ENCODE measurements at regions not wholly inside any gene's neighbourhood (a gene's known extent, or its start where the extent isn't known, plus 50 kb on each side); places are given as distances from the start of the nearest gene placed in this dataset.

DNA sequence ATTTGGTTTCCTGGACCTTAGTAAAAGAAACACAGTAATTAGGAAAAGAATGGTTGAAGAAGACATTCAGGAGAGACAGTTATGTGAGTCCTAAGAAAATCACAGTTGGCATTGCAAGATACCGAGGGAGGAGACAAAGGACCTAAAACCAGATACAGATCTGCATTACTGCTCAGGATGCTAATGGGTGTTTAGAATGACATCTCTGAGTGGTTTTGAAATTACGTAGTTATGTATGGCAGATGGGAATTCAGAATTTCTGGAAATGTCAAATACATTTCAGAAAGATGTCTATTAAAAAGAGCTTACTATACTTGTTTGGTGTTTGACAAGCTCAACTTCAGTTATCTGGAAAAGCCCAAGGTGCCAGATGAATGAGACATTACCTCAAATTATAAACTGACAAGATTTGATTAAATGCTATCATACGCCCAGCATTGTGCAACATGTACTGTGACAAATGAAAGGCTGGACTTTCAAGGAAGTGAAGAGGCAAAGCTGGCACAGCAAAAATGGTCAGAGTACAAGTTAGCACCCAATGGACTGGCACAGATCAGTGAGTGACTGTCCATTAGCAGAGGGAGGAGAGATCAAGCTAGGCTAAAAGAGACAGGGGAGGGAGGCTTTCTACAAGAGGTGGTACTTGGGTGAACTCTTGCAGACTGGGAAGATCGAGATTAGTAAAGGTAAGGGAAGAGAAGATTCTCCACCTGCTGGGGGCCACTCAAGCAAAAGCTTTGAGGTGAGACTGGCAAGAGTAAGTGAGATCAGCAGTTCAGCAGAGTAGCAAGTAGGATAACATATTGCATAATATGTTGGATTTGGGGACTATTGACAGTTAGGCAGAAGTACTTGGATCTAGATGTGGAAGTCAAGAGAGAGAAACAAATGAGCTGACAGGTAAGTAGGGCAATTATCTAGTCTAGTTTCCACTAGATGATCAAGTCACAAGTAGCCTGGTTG, 168.9 kb downstream of the CYRIA start:
- no peaks in the 10 kb centered on the region for H3K36me3 ChIP-seq (ENCODE audit: control insufficient read depth in 2 of 2, insufficient read depth in 1 of 2, low read length in 2 of 2)
- no peak overlapping the region for H3K4me3 ChIP-seq (ENCODE audit: low read depth, low read length)
- ChIA-PET POLR2A (no interaction called here), CTCF (interaction anchor here (0.7 to 1.0 kb wide), 2 partner anchors 10 to 1551 kb away, joined by 3 read pairs; no protein-coding TSS in a partner anchor)
- no peak overlapping the region for H3K27ac ChIP-seq (ENCODE audit: extremely low read depth, low read depth, low read length)
- no peak for TF ChIP-seq ZNF391 (tag by site-specific recombination; IDR thresholded peaks at IDR 0.05; ENCODE audit: borderline replicate concordance, low read depth)
- H3K9me3 ChIP-seq (ENCODE audit: control insufficient read depth, insufficient read depth, low read depth, low read length) = no peaks in the 10 kb centered on the region
- H3K4me1 ChIP-seq (ENCODE audit: control insufficient read depth, insufficient read depth, low read length) = no peaks in the 10 kb centered on the region

DNA sequence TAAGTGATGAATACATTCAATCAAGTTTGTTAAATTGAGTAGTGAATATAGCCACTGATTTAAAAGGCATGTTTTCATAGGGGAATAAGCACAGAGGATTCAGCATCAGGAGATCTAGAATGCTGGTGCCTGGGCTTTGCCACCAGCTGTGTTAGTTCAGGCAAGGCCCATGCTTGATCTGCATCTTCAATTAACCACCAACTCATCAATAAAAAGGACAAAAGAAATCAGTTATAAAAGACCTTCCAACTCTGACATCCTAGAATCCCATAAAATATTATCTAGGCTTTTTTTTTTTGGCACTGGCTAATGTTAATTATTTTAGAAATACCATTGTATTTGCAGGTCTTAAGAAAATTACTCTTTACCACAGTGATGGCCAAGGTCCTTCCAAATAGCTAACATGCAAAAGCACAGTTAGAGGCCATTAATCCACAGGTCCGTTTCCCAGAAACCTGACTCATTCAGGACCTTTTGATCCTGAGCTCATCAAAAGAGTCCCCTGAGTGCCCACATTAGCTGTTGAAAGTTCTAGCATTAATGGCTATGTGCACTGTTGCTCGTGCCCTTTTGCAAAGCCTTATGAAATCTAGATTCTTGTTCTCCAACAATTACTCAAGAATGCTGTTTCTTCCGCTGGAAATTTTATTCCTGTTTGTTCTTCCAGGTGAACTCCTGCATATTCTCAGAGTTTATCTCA, 170.0 kb downstream of the CYRIA start:
- H3K4me1 ChIP-seq (ENCODE audit: control insufficient read depth, insufficient read depth, low read length) = no peaks in the 10 kb centered on the region
- no peaks in the 10 kb centered on the region for H3K9me3 ChIP-seq (ENCODE audit: control insufficient read depth, insufficient read depth, low read depth, low read length)
- no peak overlapping the region for H3K4me3 ChIP-seq (ENCODE audit: low read depth, low read length)
- TF ChIP-seq ZNF843 (tag by site-specific recombination; IDR thresholded peaks at IDR 0.05) (no peak), ZNF677 (tag by site-specific recombination; IDR thresholded peaks at IDR 0.05) (no peak), ZNF202 (tag by site-specific recombination; IDR thresholded peaks at IDR 0.05; ENCODE audit: borderline replicate concordance) (no peak), ZNF792 (tag by site-specific recombination; IDR thresholded peaks at IDR 0.05) (no peak), ZNF433 (tag by site-specific recombination; IDR thresholded peaks at IDR 0.05; ENCODE audit: low read depth) (no peak), ELK4 (IDR thresholded peaks at IDR 0.05; ENCODE audit: borderline replicate concordance, low read depth, low read length) (no peak), ZBTB48 (tag by site-specific recombination; IDR thresholded peaks at IDR 0.05) (no peak), ZNF146 (tag by site-specific recombination; IDR thresholded peaks at IDR 0.05) (no peak)
- CTCF ChIA-PET = no interaction called here
- no peak overlapping the region for H3K27ac ChIP-seq (ENCODE audit: extremely low read depth, low read depth, low read length)
- POLR2A ChIA-PET = no interaction called here
- H3K36me3 ChIP-seq (ENCODE audit: control insufficient read depth in 2 of 2, insufficient read depth in 1 of 2, low read length in 2 of 2) = no peaks in the 10 kb centered on the region

- Histone ChIP-seq H3K27ac (ENCODE audit: extremely low read depth, low read depth, low read length) (no peak overlapping the region), H3K9me3 (ENCODE audit: control insufficient read depth, insufficient read depth, low read depth, low read length) (no peaks in the 10 kb centered on the region), H3K36me3 (ENCODE audit: control insufficient read depth in 2 of 2, insufficient read depth in 1 of 2, low read length in 2 of 2) (no peaks in the 10 kb centered on the region), H3K4me1 (ENCODE audit: control insufficient read depth, insufficient read depth, low read length) (no peaks in the 10 kb centered on the region), H3K4me3 (ENCODE audit: low read depth, low read length) (no peak overlapping the region)
- ChIA-PET CTCF (interaction anchor here (1.1 kb wide), 1 partner anchor 551 kb away, joined by 4 read pairs; no protein-coding TSS in a partner anchor), POLR2A (no interaction called here)
- TF ChIP-seq ZEB2 (tag by site-specific recombination; IDR thresholded peaks at IDR 0.05) (no peak), ZNF416 (tag by site-specific recombination; IDR thresholded peaks at IDR 0.05) (no peak), ZNF23 (tag by site-specific recombination; IDR thresholded peaks at IDR 0.05; ENCODE audit: borderline replicate concordance) (no peak), ZNF501 (tag by site-specific recombination; IDR thresholded peaks at IDR 0.05) (no peak), ZNF239 (tag by site-specific recombination; IDR thresholded peaks at IDR 0.05) (no peak)
These were observed 170.7 kb downstream of the CYRIA start for GRCh38 chr2:16494836-16495508.

DNA sequence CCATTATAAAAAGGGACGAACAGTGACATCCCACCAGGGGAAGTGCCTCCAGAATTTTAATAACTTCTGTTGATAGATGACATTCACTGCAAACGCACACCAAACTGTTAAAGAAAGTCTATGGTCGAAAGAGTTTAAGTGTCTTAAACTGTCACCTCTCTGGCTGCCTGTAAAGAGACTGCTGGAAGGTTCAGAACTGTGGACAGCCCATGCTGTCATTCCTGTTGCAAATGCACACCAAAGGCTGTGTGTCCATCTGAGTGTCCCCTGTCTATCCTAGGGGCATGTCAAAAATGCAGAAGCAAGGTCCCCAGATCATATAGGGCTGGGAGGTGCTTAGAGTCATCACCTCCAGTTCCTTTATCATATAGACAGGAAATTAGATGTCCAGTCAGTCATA, 171.8 kb downstream of the CYRIA start:
- H3K9me3 ChIP-seq (ENCODE audit: control insufficient read depth, insufficient read depth, low read depth, low read length) = no peaks in the 10 kb centered on the region
- ChIA-PET POLR2A (no interaction called here), CTCF (interaction anchor here (1.1 kb wide), 1 partner anchor 550 kb away, joined by 4 read pairs; no protein-coding TSS in a partner anchor)
- no peak overlapping the region for H3K27ac ChIP-seq (ENCODE audit: extremely low read depth, low read depth, low read length)
- H3K4me3 ChIP-seq (ENCODE audit: low read depth, low read length) = no peak overlapping the region
- H3K36me3 ChIP-seq (ENCODE audit: control insufficient read depth in 2 of 2, insufficient read depth in 1 of 2, low read length in 2 of 2) = no peaks in the 10 kb centered on the region
- no peaks in the 10 kb centered on the region for H3K4me1 ChIP-seq (ENCODE audit: control insufficient read depth, insufficient read depth, low read length)
- TF ChIP-seq, protein P1, sequence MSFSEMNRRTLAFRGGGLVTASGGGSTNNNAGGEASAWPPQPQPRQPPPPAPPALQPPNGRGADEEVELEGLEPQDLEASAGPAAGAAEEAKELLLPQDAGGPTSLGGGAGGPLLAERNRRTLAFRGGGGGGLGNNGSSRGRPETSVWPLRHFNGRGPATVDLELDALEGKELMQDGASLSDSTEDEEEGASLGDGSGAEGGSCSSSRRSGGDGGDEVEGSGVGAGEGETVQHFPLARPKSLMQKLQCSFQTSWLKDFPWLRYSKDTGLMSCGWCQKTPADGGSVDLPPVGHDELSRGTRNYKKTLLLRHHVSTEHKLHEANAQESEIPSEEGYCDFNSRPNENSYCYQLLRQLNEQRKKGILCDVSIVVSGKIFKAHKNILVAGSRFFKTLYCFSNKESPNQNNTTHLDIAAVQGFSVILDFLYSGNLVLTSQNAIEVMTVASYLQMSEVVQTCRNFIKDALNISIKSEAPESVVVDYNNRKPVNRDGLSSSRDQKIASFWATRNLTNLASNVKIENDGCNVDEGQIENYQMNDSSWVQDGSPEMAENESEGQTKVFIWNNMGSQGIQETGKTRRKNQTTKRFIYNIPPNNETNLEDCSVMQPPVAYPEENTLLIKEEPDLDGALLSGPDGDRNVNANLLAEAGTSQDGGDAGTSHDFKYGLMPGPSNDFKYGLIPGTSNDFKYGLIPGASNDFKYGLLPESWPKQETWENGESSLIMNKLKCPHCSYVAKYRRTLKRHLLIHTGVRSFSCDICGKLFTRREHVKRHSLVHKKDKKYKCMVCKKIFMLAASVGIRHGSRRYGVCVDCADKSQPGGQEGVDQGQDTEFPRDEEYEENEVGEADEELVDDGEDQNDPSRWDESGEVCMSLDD (tag by site-specific recombination; IDR thresholded peaks at IDR 0.05) = no peak
- TF ChIP-seq ZNF362 (tag by site-specific recombination; IDR thresholded peaks at IDR 0.05) (no peak), MZF1 (tag by site-specific recombination; IDR thresholded peaks at IDR 0.05; ENCODE audit: borderline replicate concordance) (no peak), ZBTB7A (tag by site-specific recombination; IDR thresholded peaks at IDR 0.05; ENCODE audit: low read depth) (no peak), ZNF121 (tag by site-specific recombination; IDR thresholded peaks at IDR 0.05) (no peak), ZNF473 (tag by site-specific recombination; IDR thresholded peaks at IDR 0.05) (no peak), ZBTB17 (tag by site-specific recombination; IDR thresholded peaks at IDR 0.05) (no peak)
